H1 (cell line): ENCODE measurements at regions not wholly inside any gene's neighbourhood (a gene's known extent, or its start where the extent isn't known, plus 50 kb on each side); places are given as distances from the start of the nearest gene placed in this dataset.

Source experiments
- TBP ChIP-seq: IDR thresholded peaks from 2 replicates; pipeline ENCODE4 v1.6.1; 2011; ENCODE audit warnings: low read depth, low read length, improper control_type of control experiment

GRCh38 chr5:175253597-175253996 is 190.4 kb downstream of the DRD1 start (continued):
- TF ChIP-seq TBP, result no peak
